GM21529 (cell line): ENCODE measurements at regions not wholly inside any gene's neighbourhood (a gene's known extent, or its start where the extent isn't known, plus 50 kb on each side); places are given as distances from the start of the nearest gene placed in this dataset.

ENCODE experiments used
- ATAC-seq: cut with Tn5 transposase; IDR thresholded peaks from one replicate; pipeline ENCODE4 v1.9.1; 2021; ENCODE audit not compliant: unreplicated experiment

GRCh38 chr16:8519179-8519578 is 71.1 kb downstream of the TMEM114 start:
- no peak for ATAC-seq

GRCh38 chr16:8517280-8517679 is 73.0 kb downstream of the TMEM114 start:
- ATAC-seq = no peak

GRCh38 chr16:8516471-8516870 is 73.8 kb downstream of the TMEM114 start:
- no peak for ATAC-seq

- peak; percentile 81 for ATAC-seq
Measured at GRCh38 chr16:8512941-8513624, 77.2 kb downstream of the TMEM114 start.

- no peak for ATAC-seq
Measured at GRCh38 chr16:8511464-8511863, 78.8 kb downstream of the TMEM114 start.

GRCh38 chr16:8510160-8510559 is 80.2 kb downstream of the TMEM114 start:
- ATAC-seq = no peak

- no peak for ATAC-seq
Measured at GRCh38 chr16:8505327-8505991, 84.9 kb downstream of the TMEM114 start.

- ATAC-seq = no peak
Measured at GRCh38 chr16:8502446-8502845, 87.9 kb downstream of the TMEM114 start.

GRCh38 chr16:8500351-8500750 is 90.0 kb downstream of the TMEM114 start:
- no peak for ATAC-seq

- ATAC-seq = no peak
Measured at GRCh38 chr16:8496364-8496763, 93.9 kb downstream of the TMEM114 start.

- no peak for ATAC-seq
Measured at GRCh38 chr16:8493972-8494371, 96.3 kb downstream of the TMEM114 start.

- ATAC-seq = no peak
Measured at GRCh38 chr16:8492690-8493089, 97.6 kb downstream of the TMEM114 start.

GRCh38 chr16:8489580-8489979 is 100.7 kb downstream of the TMEM114 start:
- ATAC-seq = no peak

GRCh38 chr16:8486985-8487384 is 103.3 kb downstream of the TMEM114 start:
- no peak for ATAC-seq

GRCh38 chr16:8483396-8483795 is 106.9 kb downstream of the TMEM114 start:
- no peak for ATAC-seq

GRCh38 chr16:8481810-8482209 is 108.5 kb downstream of the TMEM114 start:
- no peak for ATAC-seq

GRCh38 chr16:8476824-8477223 is 113.5 kb downstream of the TMEM114 start:
- ATAC-seq = no peak

- ATAC-seq = no peak
Measured at GRCh38 chr16:8474587-8474986, 115.7 kb downstream of the TMEM114 start.

GRCh38 chr16:8469102-8469778 is 121.1 kb downstream of the TMEM114 start:
- ATAC-seq = no peak

GRCh38 chr16:8464979-8465378 is 125.3 kb downstream of the TMEM114 start:
- ATAC-seq = no peak

GRCh38 chr16:8459085-8459733 is 131.1 kb downstream of the TMEM114 start:
- ATAC-seq = no peak
